ENCODE measurements at regions not wholly inside any gene's neighbourhood (a gene's known extent, or its start where the extent isn't known, plus 50 kb on each side); places are given as distances from the start of the nearest gene placed in this dataset.

GRCh38 chr5:130975299-130975698 is 189.8 kb downstream of the HINT1 start:
- Histone ChIP-seq H3K27ac (ENCODE audit: low read length) (no peak overlapping the region), H3K27me3 (ENCODE audit: low read depth, low read length) (no peaks in the 10 kb centered on the region), H3K4me3 (ENCODE audit: low read depth in 1 of 2, low read length in 2 of 2) (no peak overlapping the region), H3K36me3 (ENCODE audit: control insufficient read depth in 1 of 2, insufficient read depth in 2 of 2, low read length in 2 of 2) (no peaks in the 10 kb centered on the region), H3K4me1 (ENCODE audit: control insufficient read depth in 1 of 2, insufficient read depth in 2 of 2, low read length in 2 of 2) (no peaks in the 10 kb centered on the region), H3K9me3 (ENCODE audit: control insufficient read depth in 1 of 2, low read length in 2 of 2) (no peaks in the 10 kb centered on the region)

- Histone ChIP-seq H3K4me3 (ENCODE audit: low read depth in 1 of 2, low read length in 2 of 2) (no peak overlapping the region), H3K27me3 (ENCODE audit: low read depth, low read length) (no peaks in the 10 kb centered on the region), H3K27ac (ENCODE audit: low read length) (no peak overlapping the region), H3K9me3 (ENCODE audit: control insufficient read depth in 1 of 2, low read length in 2 of 2) (no peaks in the 10 kb centered on the region), H3K4me1 (ENCODE audit: control insufficient read depth in 1 of 2, insufficient read depth in 2 of 2, low read length in 2 of 2) (no peaks in the 10 kb centered on the region), H3K36me3 (ENCODE audit: control insufficient read depth in 1 of 2, insufficient read depth in 2 of 2, low read length in 2 of 2) (no peaks in the 10 kb centered on the region)
These were observed 190.9 kb downstream of the HINT1 start for GRCh38 chr5:130974021-130974683.

- Histone ChIP-seq H3K4me3 (ENCODE audit: low read depth in 1 of 2, low read length in 2 of 2) (no peak overlapping the region), H3K27me3 (ENCODE audit: low read depth, low read length) (no peaks in the 10 kb centered on the region), H3K27ac (ENCODE audit: low read length) (no peak overlapping the region), H3K4me1 (ENCODE audit: control insufficient read depth in 1 of 2, insufficient read depth in 2 of 2, low read length in 2 of 2) (no peaks in the 10 kb centered on the region), H3K9me3 (ENCODE audit: control insufficient read depth in 1 of 2, low read length in 2 of 2) (no peaks in the 10 kb centered on the region), H3K36me3 (ENCODE audit: control insufficient read depth in 1 of 2, insufficient read depth in 2 of 2, low read length in 2 of 2) (no peaks in the 10 kb centered on the region)
These were observed 198.0 kb downstream of the HINT1 start for GRCh38 chr5:130966990-130967525.

DNA sequence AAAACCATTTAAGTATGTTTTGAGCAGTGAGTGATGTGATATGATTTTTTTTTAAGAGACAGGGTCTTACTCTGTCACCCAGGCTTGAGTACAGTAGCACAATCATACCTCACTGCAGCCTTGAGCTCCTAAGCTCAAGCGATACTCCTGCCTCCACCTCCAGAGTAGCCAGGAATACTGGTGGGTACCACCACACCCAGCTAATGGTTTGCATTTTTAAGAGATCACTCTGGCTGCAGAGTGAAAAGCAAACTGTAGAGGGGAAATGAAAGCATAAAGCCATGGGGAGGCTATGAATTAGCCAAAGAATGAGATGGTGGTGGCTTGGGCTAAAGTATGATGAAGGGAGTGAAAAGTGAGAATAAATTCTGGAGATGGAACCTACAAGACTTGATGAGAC is 199.1 kb downstream of the HINT1 start:
- Histone ChIP-seq H3K4me3 (ENCODE audit: low read depth in 1 of 2, low read length in 2 of 2) (no peak overlapping the region), H3K27me3 (ENCODE audit: low read depth, low read length) (no peaks in the 10 kb centered on the region), H3K4me1 (ENCODE audit: control insufficient read depth in 1 of 2, insufficient read depth in 2 of 2, low read length in 2 of 2) (no peaks in the 10 kb centered on the region), H3K27ac (ENCODE audit: low read length) (no peak overlapping the region), H3K36me3 (ENCODE audit: control insufficient read depth in 1 of 2, insufficient read depth in 2 of 2, low read length in 2 of 2) (no peaks in the 10 kb centered on the region), H3K9me3 (ENCODE audit: control insufficient read depth in 1 of 2, low read length in 2 of 2) (no peaks in the 10 kb centered on the region)

GRCh38 chr5:130965360-130965759 is 199.7 kb downstream of the HINT1 start:
- H3K4me3 ChIP-seq (ENCODE audit: low read depth in 1 of 2, low read length in 2 of 2): no peak overlapping the region
- no peak overlapping the region for H3K27ac ChIP-seq (ENCODE audit: low read length)
- no peaks in the 10 kb centered on the region for H3K36me3 ChIP-seq (ENCODE audit: control insufficient read depth in 1 of 2, insufficient read depth in 2 of 2, low read length in 2 of 2)
- H3K4me1 ChIP-seq (ENCODE audit: control insufficient read depth in 1 of 2, insufficient read depth in 2 of 2, low read length in 2 of 2): no peaks in the 10 kb centered on the region
- H3K9me3 ChIP-seq (ENCODE audit: control insufficient read depth in 1 of 2, low read length in 2 of 2): no peaks in the 10 kb centered on the region
- no peaks in the 10 kb centered on the region for H3K27me3 ChIP-seq (ENCODE audit: low read depth, low read length)

- Histone ChIP-seq H3K36me3 (ENCODE audit: control insufficient read depth in 1 of 2, insufficient read depth in 2 of 2, low read length in 2 of 2) (no peaks in the 10 kb centered on the region), H3K27me3 (ENCODE audit: low read depth, low read length) (no peaks in the 10 kb centered on the region), H3K4me3 (ENCODE audit: low read depth in 1 of 2, low read length in 2 of 2) (no peak overlapping the region), H3K4me1 (ENCODE audit: control insufficient read depth in 1 of 2, insufficient read depth in 2 of 2, low read length in 2 of 2) (no peaks in the 10 kb centered on the region), H3K27ac (ENCODE audit: low read length) (no peak overlapping the region), H3K9me3 (ENCODE audit: control insufficient read depth in 1 of 2, low read length in 2 of 2) (no peaks in the 10 kb centered on the region)
These were observed 200.5 kb downstream of the HINT1 start for GRCh38 chr5:130964231-130965202.

DNA sequence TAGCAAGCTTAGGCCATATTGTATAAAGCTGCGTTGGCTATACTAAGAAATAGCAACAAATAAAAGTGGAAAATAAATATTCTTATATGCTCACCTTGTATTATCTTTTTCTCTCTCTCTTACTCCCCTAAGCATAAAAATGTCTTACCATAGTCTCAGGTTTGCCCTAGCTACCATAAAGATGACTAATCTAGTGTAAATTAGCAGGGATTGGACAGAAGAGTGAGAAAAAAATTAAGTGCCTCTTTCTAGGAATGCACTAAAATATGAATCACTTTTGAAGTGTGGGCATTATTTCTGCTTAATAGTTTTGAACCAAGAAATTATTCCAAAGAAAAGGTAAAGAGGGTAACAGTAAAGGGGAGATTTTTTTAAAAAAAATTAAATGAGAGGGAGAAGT is 201.3 kb downstream of the HINT1 start:
- Histone ChIP-seq H3K27ac (ENCODE audit: low read length) (no peak overlapping the region), H3K9me3 (ENCODE audit: control insufficient read depth in 1 of 2, low read length in 2 of 2) (no peaks in the 10 kb centered on the region), H3K4me3 (ENCODE audit: low read depth in 1 of 2, low read length in 2 of 2) (no peak overlapping the region), H3K27me3 (ENCODE audit: low read depth, low read length) (no peaks in the 10 kb centered on the region), H3K36me3 (ENCODE audit: control insufficient read depth in 1 of 2, insufficient read depth in 2 of 2, low read length in 2 of 2) (no peaks in the 10 kb centered on the region), H3K4me1 (ENCODE audit: control insufficient read depth in 1 of 2, insufficient read depth in 2 of 2, low read length in 2 of 2) (no peaks in the 10 kb centered on the region)

DNA sequence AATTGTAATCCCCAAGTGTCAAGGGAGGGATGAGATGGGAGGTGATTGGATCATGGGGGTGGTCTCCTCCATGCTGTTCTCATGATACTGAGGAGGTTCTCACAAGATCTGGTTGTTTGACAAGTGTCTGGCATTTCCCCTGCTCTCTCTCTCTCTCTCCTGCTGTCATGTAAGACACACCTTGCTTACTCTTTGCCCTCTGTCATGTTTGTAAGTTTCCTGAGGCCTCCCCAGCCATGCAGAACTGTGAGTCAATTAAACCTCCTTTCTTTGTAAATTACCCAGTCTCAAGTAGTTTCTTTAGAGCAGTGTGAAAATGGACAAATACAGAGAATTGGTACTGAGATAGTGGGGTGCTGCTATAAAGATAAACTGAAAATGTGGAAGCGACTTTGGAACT is 207.9 kb downstream of the HINT1 start:
- Histone ChIP-seq H3K9me3 (ENCODE audit: control insufficient read depth in 1 of 2, low read length in 2 of 2) (no peaks in the 10 kb centered on the region), H3K4me1 (ENCODE audit: control insufficient read depth in 1 of 2, insufficient read depth in 2 of 2, low read length in 2 of 2) (no peaks in the 10 kb centered on the region), H3K27me3 (ENCODE audit: low read depth, low read length) (no peaks in the 10 kb centered on the region), H3K27ac (ENCODE audit: low read length) (no peak overlapping the region), H3K4me3 (ENCODE audit: low read depth in 1 of 2, low read length in 2 of 2) (no peak overlapping the region), H3K36me3 (ENCODE audit: control insufficient read depth in 1 of 2, insufficient read depth in 2 of 2, low read length in 2 of 2) (no peaks in the 10 kb centered on the region)

DNA sequence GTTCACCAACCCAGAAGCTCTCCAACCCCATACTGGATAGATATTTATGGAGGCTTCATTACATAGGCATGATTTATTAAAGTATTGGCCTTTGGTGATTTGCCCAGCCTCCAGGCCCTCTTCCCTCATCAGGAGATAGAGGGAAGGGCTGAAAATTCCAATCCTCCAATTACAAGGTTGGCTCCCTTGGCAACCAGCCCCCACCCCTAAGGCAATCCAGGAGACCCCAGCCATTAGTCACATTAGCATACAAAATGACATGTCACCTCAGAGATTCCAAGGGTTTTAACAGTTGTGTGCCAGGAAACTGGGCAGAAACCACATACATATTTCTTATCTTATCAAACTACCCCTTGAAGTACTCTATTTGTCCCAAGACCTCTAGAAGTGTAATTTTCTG is 210.0 kb downstream of the HINT1 start:
- Histone ChIP-seq H3K9me3 (ENCODE audit: control insufficient read depth in 1 of 2, low read length in 2 of 2) (no peaks in the 10 kb centered on the region), H3K4me1 (ENCODE audit: control insufficient read depth in 1 of 2, insufficient read depth in 2 of 2, low read length in 2 of 2) (no peaks in the 10 kb centered on the region)

DNA sequence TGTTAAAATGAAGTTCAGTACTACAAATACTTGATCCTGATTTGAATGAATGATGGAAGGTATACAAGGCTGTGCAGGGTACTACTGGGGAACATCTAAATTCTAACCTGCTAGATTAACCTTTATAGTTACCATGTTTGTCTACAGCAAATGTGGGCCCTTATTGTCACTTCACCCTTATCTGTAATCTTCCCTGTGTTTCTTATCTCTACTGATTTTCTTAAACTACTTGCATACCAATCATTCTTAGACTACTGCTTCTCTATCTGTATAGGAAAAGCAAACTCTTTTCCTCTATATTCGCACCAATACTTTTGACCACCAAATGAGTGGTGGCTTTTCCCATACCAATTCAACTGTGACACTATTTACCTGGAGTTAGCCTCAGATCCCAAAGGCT is 210.7 kb downstream of the HINT1 start:
- no peaks in the 10 kb centered on the region for H3K36me3 ChIP-seq (ENCODE audit: control insufficient read depth in 1 of 2, insufficient read depth in 2 of 2, low read length in 2 of 2)
- no peaks in the 10 kb centered on the region for H3K9me3 ChIP-seq (ENCODE audit: control insufficient read depth in 1 of 2, low read length in 2 of 2)
- no peaks in the 10 kb centered on the region for H3K4me1 ChIP-seq (ENCODE audit: control insufficient read depth in 1 of 2, insufficient read depth in 2 of 2, low read length in 2 of 2)
- no peak overlapping the region for H3K4me3 ChIP-seq (ENCODE audit: low read depth in 1 of 2, low read length in 2 of 2)
- H3K27me3 ChIP-seq (ENCODE audit: low read depth, low read length): no peaks in the 10 kb centered on the region
- no peak overlapping the region for H3K27ac ChIP-seq (ENCODE audit: low read length)

More for the DNA sequence above, 210.0 kb downstream of the HINT1 start:
- Histone ChIP-seq H3K27ac (ENCODE audit: low read length) (no peak overlapping the region), H3K4me3 (ENCODE audit: low read depth in 1 of 2, low read length in 2 of 2) (no peak overlapping the region), H3K36me3 (ENCODE audit: control insufficient read depth in 1 of 2, insufficient read depth in 2 of 2, low read length in 2 of 2) (no peaks in the 10 kb centered on the region), H3K27me3 (ENCODE audit: low read depth, low read length) (no peaks in the 10 kb centered on the region)

DNA sequence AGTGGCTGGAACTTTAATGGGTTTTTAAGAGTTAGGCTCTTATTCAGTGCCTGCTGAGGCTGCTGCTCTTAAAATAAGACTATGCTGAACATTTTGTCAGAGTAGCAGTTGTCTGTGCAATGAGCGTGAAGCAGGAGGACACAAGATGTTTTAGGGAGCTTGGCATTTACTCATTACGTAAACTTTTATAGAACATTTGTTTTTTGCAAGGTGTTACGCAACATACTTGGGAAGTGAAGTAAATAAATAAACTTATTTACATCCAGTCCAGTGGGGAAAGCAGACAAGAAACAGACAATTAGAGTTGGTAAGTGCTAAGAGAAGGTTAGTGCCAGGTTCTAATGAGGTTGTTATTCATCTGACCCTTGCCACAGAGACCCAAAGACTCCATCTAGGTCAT is 226.0 kb downstream of the HINT1 start:
- Histone ChIP-seq H3K4me3 (ENCODE audit: low read depth in 1 of 2, low read length in 2 of 2) (no peak overlapping the region), H3K27me3 (ENCODE audit: low read depth, low read length) (no peaks in the 10 kb centered on the region), H3K4me1 (ENCODE audit: control insufficient read depth in 1 of 2, insufficient read depth in 2 of 2, low read length in 2 of 2) (no peaks in the 10 kb centered on the region), H3K36me3 (ENCODE audit: control insufficient read depth in 1 of 2, insufficient read depth in 2 of 2, low read length in 2 of 2) (no peaks in the 10 kb centered on the region), H3K27ac (ENCODE audit: low read length) (no peak overlapping the region), H3K9me3 (ENCODE audit: control insufficient read depth in 1 of 2, low read length in 2 of 2) (no peaks in the 10 kb centered on the region)
